ENCODE measurements at regions not wholly inside any gene's neighbourhood (a gene's known extent, or its start where the extent isn't known, plus 50 kb on each side); places are given as distances from the start of the nearest gene placed in this dataset.

- DNase-seq = no peak
- Histone ChIP-seq H3K4me1 (peaks cover 0 to 40% (median 30%) of the 10 kb centered on the region in 4 donors), H3K36me3 (no peaks in the 10 kb centered on the region), H3K27me3 (no peaks in the 10 kb centered on the region), H3K4me3 (no peak overlapping the region), H3K9me3 (no peaks in the 10 kb centered on the region), H3K27ac (no peak overlapping the region)
- intact Hi-C loops (cut with DNase I) = no loop called here
- no peak for TF ChIP-seq POLR2AphosphoS5 (IDR thresholded peaks at IDR 0.05)
- TF ChIP-seq CTCF (IDR thresholded peaks at IDR 0.05) = no peak
- no peak for TF ChIP-seq POLR2A (IDR thresholded peaks at IDR 0.05)
- WGBS, 2 donors = 41 to 70% methylated on average over 2 of the region's 2 CpGs
Measured at GRCh38 chr5:125197321-125197720, 450.9 kb upstream of the ZNF608 start.

- TF ChIP-seq POLR2A (IDR thresholded peaks at IDR 0.05) (no peak), POLR2AphosphoS5 (IDR thresholded peaks at IDR 0.05) (peak in 3 of 4 donors; percentile 9 to 34 (median 29))
- 33 to 60% methylated on average over 3 of the region's 3 CpGs for WGBS, 2 donors
- peak; percentile 91 for DNase-seq
- Histone ChIP-seq H3K9me3 (no peaks in the 10 kb centered on the region), H3K4me3 (no peak overlapping the region), H3K27ac (peak overlapping the region in 3 of 4 donors; percentile 6 to 55 (median 46)), H3K4me1 (peaks cover 0 to 40% (median 30%) of the 10 kb centered on the region in 4 donors), H3K27me3 (no peaks in the 10 kb centered on the region), H3K36me3 (no peaks in the 10 kb centered on the region)
- intact Hi-C loops (cut with DNase I) = no loop called here
Measured at GRCh38 chr5:125198270-125198974, 452.0 kb upstream of the ZNF608 start.

- no peak for DNase-seq
- peaks cover 0 to 40% (median 30%) of the 10 kb centered on the region in 4 donors for H3K4me1 ChIP-seq
- 85% methylated on average over 2 of the region's 2 CpGs for WGBS, 2 donors
- intact Hi-C loops (cut with DNase I) = no loop called here
- H3K9me3 ChIP-seq = no peaks in the 10 kb centered on the region
- H3K27ac ChIP-seq = no peak overlapping the region
- H3K27me3 ChIP-seq = no peaks in the 10 kb centered on the region
- H3K36me3 ChIP-seq = no peaks in the 10 kb centered on the region
- no peak overlapping the region for H3K4me3 ChIP-seq
- no peak for TF ChIP-seq POLR2AphosphoS5 (IDR thresholded peaks at IDR 0.05)
- no peak for TF ChIP-seq CTCF (IDR thresholded peaks at IDR 0.05)
- no peak for TF ChIP-seq POLR2A (IDR thresholded peaks at IDR 0.05)
- TF ChIP-seq EP300 (IDR thresholded peaks at IDR 0.05) = no peak
Measured at GRCh38 chr5:125199373-125199772, 452.9 kb upstream of the ZNF608 start.

- no peaks in the 10 kb centered on the region for H3K9me3 ChIP-seq
- no peak for DNase-seq
- H3K4me3 ChIP-seq = peak overlapping the region; percentile 9 to 31 (median 21)
- TF ChIP-seq POLR2AphosphoS5 (IDR thresholded peaks at IDR 0.05) (no peak), EP300 (IDR thresholded peaks at IDR 0.05) (no peak), POLR2A (IDR thresholded peaks at IDR 0.05) (no peak), CTCF (IDR thresholded peaks at IDR 0.05) (no peak)
- peak overlapping the region in 1 of 4 donors; percentile 20 for H3K27ac ChIP-seq
- H3K27me3 ChIP-seq = no peaks in the 10 kb centered on the region
- intact Hi-C loops (cut with DNase I) = no loop called here
- H3K36me3 ChIP-seq = no peaks in the 10 kb centered on the region
- 56 to 80% methylated on average over 17 of the region's 17 CpGs for WGBS, 2 donors
- peaks cover 0 to 40% (median 30%) of the 10 kb centered on the region in 4 donors for H3K4me1 ChIP-seq
Measured at GRCh38 chr5:125199968-125200865, 453.8 kb upstream of the ZNF608 start.

GRCh38 chr5:125200866-125201373, 454.5 kb upstream of the ZNF608 start:
- Histone ChIP-seq H3K27ac (no peak overlapping the region), H3K27me3 (no peaks in the 10 kb centered on the region), H3K9me3 (no peaks in the 10 kb centered on the region), H3K4me1 (peaks cover 0 to 40% (median 30%) of the 10 kb centered on the region in 4 donors), H3K4me3 (peak overlapping the region; percentile 9 to 31 (median 21)), H3K36me3 (no peaks in the 10 kb centered on the region)
- intact Hi-C loops (cut with DNase I) = no loop called here
- TF ChIP-seq POLR2AphosphoS5 (IDR thresholded peaks at IDR 0.05) (no peak), POLR2A (IDR thresholded peaks at IDR 0.05) (no peak), EP300 (IDR thresholded peaks at IDR 0.05) (no peak)
- no peak for DNase-seq
- 83 to 87% methylated on average over 5 of the region's 5 CpGs for WGBS, 2 donors

All from sigmoid colon (tissue), 6 donors.